ENCODE measurements at regions not wholly inside any gene's neighbourhood (a gene's known extent, or its start where the extent isn't known, plus 50 kb on each side); places are given as distances from the start of the nearest gene placed in this dataset.

DNA sequence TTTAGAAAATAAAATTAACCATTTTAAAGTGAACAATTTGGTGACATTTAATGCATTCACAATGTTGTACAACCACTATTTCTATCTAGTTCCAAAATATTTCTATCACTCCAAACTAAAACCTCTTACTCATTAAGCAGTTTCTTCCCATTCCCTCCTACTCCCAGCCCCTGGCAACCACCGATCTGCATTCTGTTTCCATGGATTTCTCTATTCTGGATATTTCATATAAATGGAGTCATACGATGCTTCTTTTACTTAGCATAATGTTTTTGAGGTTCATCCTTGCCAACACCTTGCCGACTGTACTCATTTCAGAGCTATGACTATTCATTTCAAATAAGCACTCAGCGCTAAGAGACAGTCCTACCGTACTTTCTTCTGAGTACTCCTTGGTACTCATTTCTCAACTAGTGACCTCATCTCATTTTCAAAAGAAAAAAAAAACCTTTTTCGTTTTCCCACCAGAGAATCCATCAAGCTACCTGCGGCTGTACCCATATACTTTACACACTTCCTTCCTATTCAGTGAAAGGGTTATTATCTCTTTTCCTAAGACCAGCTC is 259.2 kb downstream of the UTRN start:
- peaks cover 20 to 89% of the 10 kb centered on the region in 2 experiments for H3K36me3 ChIP-seq (replicated peaks in 1 of 2; ENCODE audit: control extremely low read depth in 1 of 2, control insufficient read depth in 1 of 2, extremely low read depth in 1 of 2, insufficient read depth in 2 of 2, low read length in 1 of 2)
- H3K9me3 Mint-ChIP-seq (ENCODE audit: insufficient read depth), result no peaks in the 10 kb centered on the region
- WGBS (ENCODE audit: insufficient coverage), result 71% methylated on average over 5 of the region's 7 CpGs
- peaks cover 4% of the 10 kb centered on the region for H4K20me1 ChIP-seq (ENCODE audit: control insufficient read depth, insufficient read depth, low read length, poor library complexity, severe bottlenecking)
- H3K27ac ChIP-seq (ENCODE audit: low read length in 2 of 2), result no peak overlapping the region
- intact Hi-C loops (cut with micrococcal nuclease), result no loop called here
- ChIA-PET POLR2A (no interaction called here), CTCF (no interaction called here)
- no peaks in the 10 kb centered on the region for H3K4me1 Mint-ChIP-seq
- H3K27me3 ChIP-seq (replicated peaks in 1 of 4; ENCODE audit: control extremely low read depth in 1 of 4, control insufficient read depth in 3 of 4, insufficient read depth in 4 of 4, low read length in 3 of 4), result no peaks in the 10 kb centered on the region
- H3K27ac Mint-ChIP-seq, result no peak overlapping the region
- H3K9ac ChIP-seq (ENCODE audit: low read length), result no peak overlapping the region
- DNase-seq, result no peak
- H3K79me2 ChIP-seq (ENCODE audit: control insufficient read depth, insufficient read depth, low read length), result no peaks in the 10 kb centered on the region
- H3K27me3 Mint-ChIP-seq, result no peaks in the 10 kb centered on the region
- H3K4me3 Mint-ChIP-seq, result no peak overlapping the region
- TF ChIP-seq EZH2 (IDR thresholded peaks at IDR 0.05; ENCODE audit: borderline replicate concordance, insufficient read depth, low read depth, low read length, poor library complexity, severe bottlenecking), result no peak
- H2AFZ ChIP-seq (ENCODE audit: insufficient read depth, low read depth, low read length, poor library complexity, severe bottlenecking), result no peak overlapping the region
- no peaks in the 10 kb centered on the region for H3K9me3 ChIP-seq (ENCODE audit: control extremely low read depth in 1 of 3, control insufficient read depth in 2 of 3, insufficient read depth in 1 of 3, low read length in 2 of 3)
- ATAC-seq (ENCODE audit: low read depth), result no peak
- no peaks in the 10 kb centered on the region for H3K4me1 ChIP-seq (ENCODE audit: control insufficient read depth in 2 of 2, insufficient read depth in 2 of 2, low read length in 2 of 2)
- no peak overlapping the region for H3K4me2 ChIP-seq (replicated peaks; ENCODE audit: low read depth, low read length, poor library complexity, severe bottlenecking)
- no peak overlapping the region for H3K4me3 ChIP-seq (ENCODE audit: control extremely low read depth in 1 of 5, extremely low read depth in 1 of 5, insufficient read depth in 1 of 5, low read depth in 2 of 5, low read length in 4 of 5)

DNA sequence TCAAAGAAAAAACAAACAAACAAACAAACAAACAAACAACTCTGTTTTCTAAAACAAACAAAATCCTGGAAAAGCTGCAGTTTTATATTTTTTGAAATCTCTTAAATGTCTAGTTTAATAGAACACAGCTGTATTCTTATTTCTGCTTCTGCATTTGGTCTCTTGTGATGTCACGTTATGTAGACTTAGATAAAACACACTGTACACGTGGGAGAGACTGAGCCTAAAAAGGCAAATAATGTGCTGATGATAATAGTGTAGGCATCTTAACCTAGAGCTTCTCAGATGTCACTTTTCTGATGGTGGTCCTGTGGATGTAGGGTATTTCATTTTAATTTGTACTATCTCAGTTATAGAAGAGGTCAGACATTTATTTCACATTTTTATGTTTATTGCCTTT is 261.7 kb downstream of the UTRN start:
- no peaks in the 10 kb centered on the region for H3K9me3 Mint-ChIP-seq (ENCODE audit: insufficient read depth)
- DNase-seq, result no peak
- Histone ChIP-seq H3K4me3 (ENCODE audit: control extremely low read depth in 1 of 5, extremely low read depth in 1 of 5, insufficient read depth in 1 of 5, low read depth in 2 of 5, low read length in 4 of 5) (no peak overlapping the region), H3K36me3 (replicated peaks in 1 of 2; ENCODE audit: control extremely low read depth in 1 of 2, control insufficient read depth in 1 of 2, extremely low read depth in 1 of 2, insufficient read depth in 2 of 2, low read length in 1 of 2) (peaks cover 25 to 89% of the 10 kb centered on the region in 2 experiments), H4K20me1 (ENCODE audit: control insufficient read depth, insufficient read depth, low read length, poor library complexity, severe bottlenecking) (no peaks in the 10 kb centered on the region), H3K27me3 (replicated peaks in 1 of 4; ENCODE audit: control extremely low read depth in 1 of 4, control insufficient read depth in 3 of 4, insufficient read depth in 4 of 4, low read length in 3 of 4) (no peaks in the 10 kb centered on the region), H3K4me2 (replicated peaks; ENCODE audit: low read depth, low read length, poor library complexity, severe bottlenecking) (no peak overlapping the region), H3K9me3 (ENCODE audit: control extremely low read depth in 1 of 3, control insufficient read depth in 2 of 3, insufficient read depth in 1 of 3, low read length in 2 of 3) (no peaks in the 10 kb centered on the region), H2AFZ (ENCODE audit: insufficient read depth, low read depth, low read length, poor library complexity, severe bottlenecking) (no peak overlapping the region), H3K4me1 (ENCODE audit: control insufficient read depth in 2 of 2, insufficient read depth in 2 of 2, low read length in 2 of 2) (no peaks in the 10 kb centered on the region), H3K79me2 (ENCODE audit: control insufficient read depth, insufficient read depth, low read length) (no peaks in the 10 kb centered on the region), H3K27ac (ENCODE audit: low read length in 2 of 2) (no peak overlapping the region), H3K9ac (ENCODE audit: low read length) (no peak overlapping the region)
- H3K4me1 Mint-ChIP-seq, result no peaks in the 10 kb centered on the region
- no peak overlapping the region for H3K27ac Mint-ChIP-seq
- TF ChIP-seq EZH2 (IDR thresholded peaks at IDR 0.05; ENCODE audit: borderline replicate concordance, insufficient read depth, low read depth, low read length, poor library complexity, severe bottlenecking), result no peak
- TF ChIP-seq, protein P1, sequence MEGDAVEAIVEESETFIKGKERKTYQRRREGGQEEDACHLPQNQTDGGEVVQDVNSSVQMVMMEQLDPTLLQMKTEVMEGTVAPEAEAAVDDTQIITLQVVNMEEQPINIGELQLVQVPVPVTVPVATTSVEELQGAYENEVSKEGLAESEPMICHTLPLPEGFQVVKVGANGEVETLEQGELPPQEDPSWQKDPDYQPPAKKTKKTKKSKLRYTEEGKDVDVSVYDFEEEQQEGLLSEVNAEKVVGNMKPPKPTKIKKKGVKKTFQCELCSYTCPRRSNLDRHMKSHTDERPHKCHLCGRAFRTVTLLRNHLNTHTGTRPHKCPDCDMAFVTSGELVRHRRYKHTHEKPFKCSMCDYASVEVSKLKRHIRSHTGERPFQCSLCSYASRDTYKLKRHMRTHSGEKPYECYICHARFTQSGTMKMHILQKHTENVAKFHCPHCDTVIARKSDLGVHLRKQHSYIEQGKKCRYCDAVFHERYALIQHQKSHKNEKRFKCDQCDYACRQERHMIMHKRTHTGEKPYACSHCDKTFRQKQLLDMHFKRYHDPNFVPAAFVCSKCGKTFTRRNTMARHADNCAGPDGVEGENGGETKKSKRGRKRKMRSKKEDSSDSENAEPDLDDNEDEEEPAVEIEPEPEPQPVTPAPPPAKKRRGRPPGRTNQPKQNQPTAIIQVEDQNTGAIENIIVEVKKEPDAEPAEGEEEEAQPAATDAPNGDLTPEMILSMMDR (IDR thresholded peaks at IDR 0.05), result no peak
- H3K27me3 Mint-ChIP-seq, result no peaks in the 10 kb centered on the region
- intact Hi-C loops (cut with micrococcal nuclease), result no loop called here
- H3K4me3 Mint-ChIP-seq, result no peak overlapping the region
- POLR2A ChIA-PET, result no interaction called here
- 92% methylated on average over 2 of the region's 2 CpGs for WGBS (ENCODE audit: insufficient coverage)
- CTCF ChIA-PET, result no interaction called here
- ATAC-seq (ENCODE audit: low read depth), result no peak
